ENCODE measurements at regions not wholly inside any gene's neighbourhood (a gene's known extent, or its start where the extent isn't known, plus 50 kb on each side); places are given as distances from the start of the nearest gene placed in this dataset.

DNA sequence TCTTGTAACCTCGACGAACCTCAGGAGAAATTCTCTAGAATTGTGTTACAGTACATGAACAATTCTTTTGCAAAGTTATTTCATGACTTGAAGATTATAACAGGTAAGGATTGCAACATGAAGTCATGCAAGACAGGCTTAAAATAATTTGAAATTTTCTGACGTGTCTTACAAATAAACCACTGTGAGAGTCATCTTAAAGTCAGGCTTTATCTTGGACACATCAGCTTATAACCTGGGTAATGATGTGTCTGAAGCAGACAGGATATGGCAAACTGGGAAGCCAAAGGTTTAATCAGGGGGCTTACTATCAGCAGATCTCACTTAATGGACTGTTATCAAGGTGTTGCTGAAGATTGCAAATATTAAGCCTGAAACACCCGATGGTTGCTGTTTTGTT is 407.8 kb downstream of the KLF5 start:
- no peak for TF ChIP-seq ZFP3 (CRISPR knock-in tag; IDR thresholded peaks at IDR 0.05)
- no peak for TF ChIP-seq TCF4 (CRISPR knock-in tag; IDR thresholded peaks at IDR 0.05; ENCODE audit: borderline replicate concordance)
- no peak for TF ChIP-seq CSDC2 (CRISPR knock-in tag; IDR thresholded peaks at IDR 0.05)
- TF ChIP-seq, protein P1, sequence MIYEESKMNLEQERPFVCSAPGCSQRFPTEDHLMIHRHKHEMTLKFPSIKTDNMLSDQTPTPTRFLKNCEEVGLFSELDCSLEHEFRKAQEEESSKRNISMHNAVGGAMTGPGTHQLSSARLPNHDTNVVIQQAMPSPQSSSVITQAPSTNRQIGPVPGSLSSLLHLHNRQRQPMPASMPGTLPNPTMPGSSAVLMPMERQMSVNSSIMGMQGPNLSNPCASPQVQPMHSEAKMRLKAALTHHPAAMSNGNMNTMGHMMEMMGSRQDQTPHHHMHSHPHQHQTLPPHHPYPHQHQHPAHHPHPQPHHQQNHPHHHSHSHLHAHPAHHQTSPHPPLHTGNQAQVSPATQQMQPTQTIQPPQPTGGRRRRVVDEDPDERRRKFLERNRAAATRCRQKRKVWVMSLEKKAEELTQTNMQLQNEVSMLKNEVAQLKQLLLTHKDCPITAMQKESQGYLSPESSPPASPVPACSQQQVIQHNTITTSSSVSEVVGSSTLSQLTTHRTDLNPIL (CRISPR knock-in tag; IDR thresholded peaks at IDR 0.05; ENCODE audit: low read depth): no peak
- TF ChIP-seq GLIS3 (CRISPR knock-in tag; IDR thresholded peaks at IDR 0.05): no peak
- TF ChIP-seq, protein P2, sequence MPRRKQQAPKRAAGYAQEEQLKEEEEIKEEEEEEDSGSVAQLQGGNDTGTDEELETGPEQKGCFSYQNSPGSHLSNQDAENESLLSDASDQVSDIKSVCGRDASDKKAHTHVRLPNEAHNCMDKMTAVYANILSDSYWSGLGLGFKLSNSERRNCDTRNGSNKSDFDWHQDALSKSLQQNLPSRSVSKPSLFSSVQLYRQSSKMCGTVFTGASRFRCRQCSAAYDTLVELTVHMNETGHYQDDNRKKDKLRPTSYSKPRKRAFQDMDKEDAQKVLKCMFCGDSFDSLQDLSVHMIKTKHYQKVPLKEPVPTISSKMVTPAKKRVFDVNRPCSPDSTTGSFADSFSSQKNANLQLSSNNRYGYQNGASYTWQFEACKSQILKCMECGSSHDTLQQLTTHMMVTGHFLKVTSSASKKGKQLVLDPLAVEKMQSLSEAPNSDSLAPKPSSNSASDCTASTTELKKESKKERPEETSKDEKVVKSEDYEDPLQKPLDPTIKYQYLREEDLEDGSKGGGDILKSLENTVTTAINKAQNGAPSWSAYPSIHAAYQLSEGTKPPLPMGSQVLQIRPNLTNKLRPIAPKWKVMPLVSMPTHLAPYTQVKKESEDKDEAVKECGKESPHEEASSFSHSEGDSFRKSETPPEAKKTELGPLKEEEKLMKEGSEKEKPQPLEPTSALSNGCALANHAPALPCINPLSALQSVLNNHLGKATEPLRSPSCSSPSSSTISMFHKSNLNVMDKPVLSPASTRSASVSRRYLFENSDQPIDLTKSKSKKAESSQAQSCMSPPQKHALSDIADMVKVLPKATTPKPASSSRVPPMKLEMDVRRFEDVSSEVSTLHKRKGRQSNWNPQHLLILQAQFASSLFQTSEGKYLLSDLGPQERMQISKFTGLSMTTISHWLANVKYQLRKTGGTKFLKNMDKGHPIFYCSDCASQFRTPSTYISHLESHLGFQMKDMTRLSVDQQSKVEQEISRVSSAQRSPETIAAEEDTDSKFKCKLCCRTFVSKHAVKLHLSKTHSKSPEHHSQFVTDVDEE (CRISPR knock-in tag; IDR thresholded peaks at IDR 0.05): no peak
- TF ChIP-seq ARNTL (CRISPR knock-in tag; IDR thresholded peaks at IDR 0.05; ENCODE audit: borderline replicate concordance, low read depth): no peak
- no peak for TF ChIP-seq PATZ1 (CRISPR knock-in tag; IDR thresholded peaks at IDR 0.05; ENCODE audit: borderline replicate concordance)
- no peak for TF ChIP-seq TOX (CRISPR knock-in tag; IDR thresholded peaks at IDR 0.05; ENCODE audit: borderline replicate concordance)
- no peak for TF ChIP-seq POU6F1 (CRISPR knock-in tag; IDR thresholded peaks at IDR 0.05; ENCODE audit: borderline replicate concordance, low read depth)
- no peak for TF ChIP-seq ZNF8 (CRISPR knock-in tag; IDR thresholded peaks at IDR 0.05)
